Ovary (tissue), 3 donors: ENCODE measurements at regions not wholly inside any gene's neighbourhood (a gene's known extent, or its start where the extent isn't known, plus 50 kb on each side); places are given as distances from the start of the nearest gene placed in this dataset.

Experiments used
- CTCF ChIP-seq, 3 donors: fragments of 450-650 bp in 2 of 3; fragments of 200-600 bp in 1 of 3; IDR thresholded peaks; one replicate each; pipeline versions ENCODE4 v1.5.1 to v1.8.0; 2016 to 2022; ENCODE audit warnings: antibody characterized with exemption in 3 of 3, mild to moderate bottlenecking in 1 of 3
- POLR2A ChIP-seq: fragments of 450-650 bp; IDR thresholded peaks from one replicate; pipeline ENCODE4 v1.6.1; 2017; ENCODE audit warnings: antibody characterized with exemption, mild to moderate bottlenecking, moderate library complexity
- donor health status: DM: no; HTN: no; CAD: no.

- TF ChIP-seq CTCF (IDR thresholded peaks at IDR 0.05) (no peak), POLR2A (no peak)
Measured at GRCh38 chr6:30800871-30801270, 56.5 kb upstream of the IER3 start.
